ENCODE measurements at regions not wholly inside any gene's neighbourhood (a gene's known extent, or its start where the extent isn't known, plus 50 kb on each side); places are given as distances from the start of the nearest gene placed in this dataset.
A peak's percentile ranks its signal among the peaks of the same experiment; 100 is the strongest.
"Not testable (repeated sequence)": the region's sequence is repeated elsewhere in the genome, so short reads cannot be mapped to it uniquely, and the experiment has no call there.

GRCh38 chr11:39327302-39327701, 2132.2 kb downstream of the LRRC4C start:
- intact Hi-C loops (cut with DNase I), result no loop called here

GRCh38 chr11:39311888-39312287, 2147.6 kb downstream of the LRRC4C start:
- DNase-seq (ENCODE audit: low spot score); intact Hi-C loops (cut with DNase I): not testable (repeated sequence)

More at GRCh38 chr11:39327302-39327701, 2132.2 kb downstream of the LRRC4C start:
- no peak for DNase-seq (ENCODE audit: low spot score)

DNA sequence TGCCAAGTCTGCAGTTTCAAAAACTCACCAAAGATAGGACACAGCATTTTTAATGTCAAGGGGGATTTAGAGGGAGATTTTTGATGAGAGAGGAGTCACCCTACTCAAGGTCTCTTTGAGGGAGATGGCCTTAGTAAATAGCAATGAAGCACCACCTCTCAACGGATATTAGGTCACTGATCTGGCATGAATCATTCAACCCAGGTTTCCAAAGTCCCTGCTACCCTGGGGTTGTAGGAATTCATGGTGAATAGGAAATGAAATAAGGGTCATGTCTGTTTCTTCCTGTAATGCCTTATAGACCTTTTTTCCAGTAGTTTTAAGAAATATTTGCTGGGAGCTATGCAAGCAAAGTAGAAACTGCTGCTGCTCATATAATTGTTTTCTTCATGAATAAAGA, 2154.9 kb downstream of the LRRC4C start:
- no peak for DNase-seq (ENCODE audit: low spot score)
- intact Hi-C loops (cut with DNase I), result no loop called here

GRCh38 chr11:39294648-39295047, 2164.8 kb downstream of the LRRC4C start:
- intact Hi-C loops (cut with DNase I), result no loop called here

GRCh38 chr11:39288011-39288410, 2171.4 kb downstream of the LRRC4C start:
- intact Hi-C loops (cut with DNase I), result no loop called here
- DNase-seq (ENCODE audit: low spot score), result no peak

More at GRCh38 chr11:39294648-39295047, 2164.8 kb downstream of the LRRC4C start:
- no peak for DNase-seq (ENCODE audit: low spot score)

DNA sequence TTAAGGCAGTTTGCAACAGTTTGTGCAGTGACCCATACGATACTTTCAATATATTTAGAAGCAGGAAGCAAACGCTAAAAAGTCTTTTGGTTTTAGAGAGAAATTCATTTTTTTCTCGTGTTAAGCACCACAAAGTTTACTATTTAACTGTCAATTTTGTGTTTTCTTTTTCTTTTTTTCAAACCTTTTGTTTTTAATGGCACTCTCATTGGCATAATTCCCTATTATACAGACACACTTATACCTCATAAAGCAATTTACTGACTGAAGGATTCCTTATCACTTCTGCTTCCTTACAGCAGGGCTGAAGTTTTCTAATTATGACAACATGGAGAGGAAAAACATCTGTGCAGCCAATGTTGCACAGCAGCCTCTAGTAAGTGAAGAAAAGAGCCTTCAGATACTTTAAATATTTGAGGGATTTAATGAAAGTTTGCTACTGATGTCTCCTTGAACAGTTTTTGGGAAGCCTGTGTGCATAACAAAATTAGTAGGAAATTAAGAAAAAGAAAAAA, 2191.2 kb downstream of the LRRC4C start:
- intact Hi-C loops (cut with DNase I), result no loop called here
- no peak for DNase-seq (ENCODE audit: low spot score)

DNA sequence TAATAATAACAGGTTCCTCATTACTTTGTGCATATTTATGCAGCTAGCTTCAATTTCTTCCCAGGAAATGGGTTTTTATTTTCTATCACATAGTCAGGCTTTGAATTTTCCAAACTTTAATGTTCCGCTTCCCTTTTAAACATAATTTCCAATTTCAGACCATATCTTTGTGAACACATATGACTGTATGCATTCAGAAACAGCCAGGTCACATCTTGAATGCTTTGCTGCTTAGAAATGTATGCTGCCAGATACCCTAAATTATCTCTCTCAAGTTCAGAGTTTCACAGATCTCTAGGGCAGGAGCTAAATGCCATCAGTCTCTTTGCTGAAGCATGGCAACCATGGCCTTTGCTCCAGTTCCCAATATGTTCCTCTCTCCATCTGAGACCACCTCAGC, 2203.8 kb downstream of the LRRC4C start:
- DNase-seq (ENCODE audit: low spot score), result no peak
- intact Hi-C loops (cut with DNase I), result no loop called here

GRCh38 chr11:39249566-39250365, 2209.7 kb downstream of the LRRC4C start:
- DNase-seq (ENCODE audit: low spot score), result no peak
- intact Hi-C loops (cut with DNase I), result no loop called here

- intact Hi-C loops (cut with DNase I), result no loop called here
Observed at GRCh38 chr11:39247570-39248137, 2211.8 kb downstream of the LRRC4C start.

GRCh38 chr11:39239553-39239952, 2219.9 kb downstream of the LRRC4C start:
- intact Hi-C loops (cut with DNase I), result no loop called here
- DNase-seq (ENCODE audit: low spot score), result no peak

More at GRCh38 chr11:39247570-39248137, 2211.8 kb downstream of the LRRC4C start:
- DNase-seq (ENCODE audit: low spot score), result no peak

- intact Hi-C loops (cut with DNase I), result no loop called here
- DNase-seq (ENCODE audit: low spot score), result no peak
Observed at GRCh38 chr11:39236916-39237315, 2222.5 kb downstream of the LRRC4C start.

DNA sequence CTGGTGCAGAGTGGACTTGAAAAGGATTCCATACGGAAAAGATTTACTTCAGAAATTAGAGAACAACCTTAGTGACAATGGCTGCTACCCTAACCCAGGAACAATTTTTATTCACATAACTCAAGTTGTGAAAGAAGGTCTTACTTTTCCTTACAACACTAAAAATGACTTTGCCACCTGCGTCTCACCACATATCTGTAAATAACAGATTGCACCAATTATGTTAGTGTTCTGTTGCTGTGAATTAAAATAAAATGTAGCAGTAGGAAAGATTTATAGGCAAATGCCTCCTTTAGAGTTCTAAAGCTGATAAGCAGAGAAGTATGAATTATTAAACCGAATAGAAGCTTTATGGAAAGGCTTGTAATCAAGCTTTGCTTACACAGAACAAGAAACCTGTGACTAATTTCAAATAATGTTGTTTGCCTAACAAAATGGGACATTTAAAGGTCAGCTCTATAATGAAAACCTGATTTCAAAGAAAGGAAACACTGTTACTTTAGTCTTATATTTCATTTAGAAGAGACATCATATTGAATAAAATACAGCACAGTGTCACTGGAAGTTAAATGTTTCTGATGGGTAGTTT, 2237.8 kb downstream of the LRRC4C start:
- intact Hi-C loops (cut with DNase I), result loop anchor here in 1 of 2 donors (5.0 kb wide), 1 partner anchor 169 kb away; no protein-coding TSS in a partner anchor

GRCh38 chr11:39220501-39221230, 2238.8 kb downstream of the LRRC4C start:
- intact Hi-C loops (cut with DNase I), result loop anchor here in 1 of 2 donors (5.0 kb wide), 1 partner anchor 168 kb away; no protein-coding TSS in a partner anchor
- no peak for DNase-seq (ENCODE audit: low spot score)

More for the DNA sequence above, 2237.8 kb downstream of the LRRC4C start:
- no peak for DNase-seq (ENCODE audit: low spot score)

GRCh38 chr11:39220069-39220468, 2239.4 kb downstream of the LRRC4C start:
- no peak for DNase-seq (ENCODE audit: low spot score)
- intact Hi-C loops (cut with DNase I), result loop anchor here in 1 of 2 donors (5.0 kb wide), 1 partner anchor 168 kb away; no protein-coding TSS in a partner anchor

DNA sequence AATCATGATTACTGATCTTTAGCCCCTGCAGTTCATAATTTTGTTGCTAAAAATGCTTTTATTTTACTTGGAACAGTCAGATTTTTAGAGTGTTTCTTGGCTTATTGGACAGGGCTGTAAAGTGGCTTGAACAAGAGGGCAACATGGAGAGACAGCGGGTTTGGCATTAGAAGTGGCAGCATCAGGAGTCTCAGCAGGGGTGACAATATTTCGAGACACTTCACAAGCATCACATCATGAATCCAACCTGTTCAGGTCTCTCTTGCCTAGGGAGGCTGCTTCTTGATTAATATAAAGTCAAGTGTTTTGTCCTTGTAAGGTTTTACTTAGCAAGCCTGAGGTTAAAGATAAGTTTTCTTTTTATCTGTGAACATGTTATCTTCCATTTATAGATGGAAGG, 2249.5 kb downstream of the LRRC4C start:
- DNase-seq (ENCODE audit: low spot score), result no peak
- intact Hi-C loops (cut with DNase I), result no loop called here

DNA sequence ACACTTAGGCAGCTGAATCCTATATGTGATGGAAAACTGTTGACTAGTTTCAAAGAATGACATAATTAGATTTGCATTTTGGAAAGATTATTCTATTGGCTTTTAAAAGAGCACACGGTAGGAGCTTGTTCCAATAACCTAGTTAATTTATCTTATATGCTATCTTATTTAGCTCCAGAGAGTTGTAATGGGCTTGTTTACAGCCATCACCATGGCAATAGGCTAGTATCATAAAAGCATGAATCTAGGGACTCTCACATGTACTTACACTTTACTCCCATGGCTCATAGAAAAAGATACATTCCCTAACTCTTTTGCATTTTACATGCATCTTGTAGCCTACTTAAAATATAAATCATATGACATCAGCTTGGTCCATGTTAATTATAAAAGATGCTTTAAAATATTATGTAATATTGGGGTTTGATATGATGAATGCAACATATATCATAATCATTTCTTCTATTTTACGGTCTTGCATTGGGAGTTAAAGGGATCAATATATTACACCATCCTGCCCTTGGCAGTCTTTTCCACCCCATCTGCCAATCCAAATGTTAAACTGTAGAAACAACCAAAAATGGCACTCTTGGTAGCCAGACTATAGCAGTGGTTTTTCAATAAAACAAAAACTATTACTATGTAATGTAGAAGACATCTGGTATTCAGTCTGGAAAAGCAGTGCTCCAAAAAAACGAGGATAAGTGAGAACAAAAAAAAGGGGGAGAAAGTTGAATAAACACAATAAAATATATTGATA, 2254.0 kb downstream of the LRRC4C start:
- intact Hi-C loops (cut with DNase I), result no loop called here
- DNase-seq (ENCODE audit: low spot score), result no peak

DNA sequence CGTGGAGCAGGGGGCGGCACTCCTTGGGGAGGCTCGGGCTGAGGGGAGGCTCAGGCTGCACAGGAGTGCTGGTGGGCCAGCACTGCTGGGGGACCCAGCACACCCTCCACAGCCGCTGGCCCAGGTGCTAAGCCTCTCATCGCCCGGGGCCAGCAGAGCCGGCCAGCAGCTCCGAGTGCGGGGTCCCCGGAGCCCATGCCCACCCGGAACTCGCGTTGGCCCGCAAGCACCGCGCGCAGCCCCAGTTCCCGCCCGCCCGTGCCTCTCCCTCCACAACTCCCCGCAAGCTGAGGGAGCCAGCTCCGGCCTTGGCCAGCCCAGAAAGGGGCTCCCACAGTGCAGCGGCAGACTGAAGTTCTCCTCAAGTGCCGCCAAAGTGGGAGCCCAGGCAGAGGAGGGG, 2266.8 kb downstream of the LRRC4C start:
- intact Hi-C loops (cut with DNase I), result no loop called here
- DNase-seq (ENCODE audit: low spot score), result peak; percentile 67

DNA sequence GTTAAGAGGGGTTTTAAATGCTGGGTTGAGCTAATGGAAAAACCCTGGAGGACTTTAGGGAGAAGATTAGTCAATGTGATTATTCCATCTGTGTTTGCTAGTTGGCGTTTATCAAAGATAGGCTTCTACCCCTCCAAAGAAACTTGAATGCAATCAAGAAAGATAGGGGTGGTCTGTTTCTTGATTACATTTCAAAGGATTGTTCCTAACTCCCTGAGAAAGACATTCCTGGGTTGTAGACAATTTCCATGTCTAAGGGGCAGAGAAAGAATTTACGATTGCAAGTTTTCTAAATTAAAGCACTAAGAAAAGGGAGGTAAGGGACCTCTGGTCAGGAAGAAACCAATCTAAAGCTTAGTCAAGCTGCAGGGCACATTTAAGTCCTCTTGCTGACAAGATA, 2268.7 kb downstream of the LRRC4C start:
- intact Hi-C loops (cut with DNase I), result no loop called here
- DNase-seq (ENCODE audit: low spot score), result no peak

- intact Hi-C loops (cut with DNase I), result no loop called here
- no peak for DNase-seq (ENCODE audit: low spot score)
Observed at GRCh38 chr11:39177678-39178077, 2281.8 kb downstream of the LRRC4C start.

Measured in posterior vena cava (tissue), 2 donors.